HEK293 (cell line): ENCODE measurements at regions not wholly inside any gene's neighbourhood (a gene's known extent, or its start where the extent isn't known, plus 50 kb on each side); places are given as distances from the start of the nearest gene placed in this dataset.

Source experiments
- PATZ1 ChIP-seq: fragments of 450-650 bp; formaldehyde crosslinking; IDR thresholded peaks from 2 replicates; pipeline ENCODE4 v1.5.1; 2016; ENCODE audit warnings: missing biosample characterization, missing genetic modification characterization
- SETDB1 ChIP-seq: IDR thresholded peaks from one replicate; pipeline ENCODE4 v1.6.1; 2017; ENCODE audit warnings: mild to moderate bottlenecking, low read length, moderate library complexity, mixed read lengths; ENCODE audit not compliant: insufficient read length
- ZNF140 ChIP-seq: fragments of 450-650 bp; formaldehyde crosslinking; IDR thresholded peaks from 2 replicates; pipeline ENCODE4 v1.5.1; 2016; ENCODE audit warnings: missing biosample characterization, missing genetic modification characterization

GRCh38 chr22:22389467-22389866 is 119.1 kb downstream of the ZNF280B start:
- TF ChIP-seq PATZ1 (tag by site-specific recombination) (no peak), ZNF140 (no peak), SETDB1 (no peak)
